OCI-M2 (cell line): ENCODE measurements at regions not wholly inside any gene's neighbourhood (a gene's known extent, or its start where the extent isn't known, plus 50 kb on each side); places are given as distances from the start of the nearest gene placed in this dataset.
"Not testable (repeated sequence)": the region's sequence is repeated elsewhere in the genome, so short reads cannot be mapped to it uniquely, and the experiment has no call there.

Experiments used
- DNase-seq: peaks from one replicate; lab custom pipeline; 2025; ENCODE audit not compliant: unreplicated experiment; lab: John Stamatoyannopoulos, UW

GRCh38 chr10:27390681-27391080 is 113.4 kb upstream of the RAB18 start:
- DNase-seq: no peak

GRCh38 chr10:27388761-27389399 is 115.2 kb upstream of the RAB18 start:
- DNase-seq: no peak

- DNase-seq: no peak
Observed at GRCh38 chr10:27383595-27384542, 120.2 kb upstream of the RAB18 start.

GRCh38 chr10:27382176-27382575 is 121.9 kb upstream of the RAB18 start:
- no peak for DNase-seq

GRCh38 chr10:27380929-27381358 is 123.2 kb upstream of the RAB18 start:
- no peak for DNase-seq

- not testable (repeated sequence) for DNase-seq
Observed at GRCh38 chr10:27379041-27379440, 125.1 kb upstream of the RAB18 start.

- no peak for DNase-seq
Observed at GRCh38 chr10:27373566-27374160, 130.4 kb upstream of the RAB18 start.

- no peak for DNase-seq
Observed at GRCh38 chr10:27372095-27372494, 131.5 kb upstream of the ACBD5 start.

- not testable (repeated sequence) for DNase-seq
Observed at GRCh38 chr10:27371375-27371774, 130.8 kb upstream of the ACBD5 start.

- no peak for DNase-seq
Observed at GRCh38 chr10:27369880-27370279, 129.3 kb upstream of the ACBD5 start.

GRCh38 chr10:27368706-27369105 is 128.1 kb upstream of the ACBD5 start:
- DNase-seq: no peak

GRCh38 chr10:27366769-27367168 is 126.2 kb upstream of the ACBD5 start:
- DNase-seq: no peak

- DNase-seq: no peak
Observed at GRCh38 chr10:27364028-27364427, 123.4 kb upstream of the ACBD5 start.

GRCh38 chr10:27360581-27361172 is 120.1 kb upstream of the ACBD5 start:
- no peak for DNase-seq

GRCh38 chr10:27359792-27360355 is 119.3 kb upstream of the ACBD5 start:
- no peak for DNase-seq

GRCh38 chr10:27356738-27357137 is 116.1 kb upstream of the ACBD5 start:
- DNase-seq: no peak

GRCh38 chr10:27355918-27356573 is 115.4 kb upstream of the ACBD5 start:
- DNase-seq: no peak

GRCh38 chr10:27354643-27355270 is 114.2 kb upstream of the ACBD5 start:
- not testable (repeated sequence) for DNase-seq

- not testable (repeated sequence) for DNase-seq
Observed at GRCh38 chr10:27354100-27354499, 113.5 kb upstream of the ACBD5 start.

- DNase-seq: no peak
Observed at GRCh38 chr10:27349987-27350386, 109.4 kb upstream of the ACBD5 start.
